ENCODE measurements at regions not wholly inside any gene's neighbourhood (a gene's known extent, or its start where the extent isn't known, plus 50 kb on each side); places are given as distances from the start of the nearest gene placed in this dataset.

DNA sequence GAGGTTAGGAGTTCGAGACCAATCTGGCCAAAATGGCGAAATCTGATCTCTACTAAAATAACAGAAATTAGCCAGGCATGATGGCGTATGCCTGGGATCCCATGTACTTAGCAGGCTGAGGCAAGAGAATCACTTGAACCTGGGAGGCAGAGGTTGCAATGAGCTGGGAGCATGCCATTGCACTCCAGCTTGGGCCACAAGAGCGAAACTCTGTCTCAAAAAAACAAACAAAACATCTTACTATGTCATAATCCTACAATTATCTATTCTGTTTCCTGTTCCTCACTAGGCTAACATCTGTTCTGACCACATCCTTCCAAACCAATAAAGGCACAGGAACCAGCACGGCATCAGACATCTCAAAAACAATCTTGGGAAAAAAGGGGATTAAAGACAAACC, 361.8 kb upstream of the UBE2E3 start:
- TF ChIP-seq GATA3 (IDR thresholded peaks at IDR 0.05; ENCODE audit: low read depth, low read length) (no peak), GATA2 (IDR thresholded peaks at IDR 0.05; ENCODE audit: low read depth, low read length) (no peak)

DNA sequence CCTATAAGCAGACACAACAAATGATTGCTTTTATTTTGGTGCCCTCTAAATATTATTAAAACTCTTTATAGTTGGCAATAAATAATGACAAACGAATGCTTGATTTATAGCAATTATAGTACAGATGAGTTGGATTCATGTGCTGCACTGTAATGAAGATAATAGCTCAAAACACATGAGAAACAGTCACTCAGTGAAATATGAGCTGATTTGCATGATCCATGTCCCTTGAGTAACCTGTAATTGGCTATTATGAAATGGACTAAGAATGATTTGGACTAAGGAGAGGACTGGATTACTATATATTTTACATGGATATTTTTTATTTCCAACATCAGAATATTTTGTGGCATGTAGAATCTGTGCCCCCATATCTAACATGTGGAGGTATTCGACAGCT, 365.6 kb upstream of the UBE2E3 start:
- no peak for TF ChIP-seq GATA2 (IDR thresholded peaks at IDR 0.05; ENCODE audit: low read depth, low read length)
- TF ChIP-seq GATA3 (IDR thresholded peaks at IDR 0.05; ENCODE audit: low read depth, low read length), result no peak

DNA sequence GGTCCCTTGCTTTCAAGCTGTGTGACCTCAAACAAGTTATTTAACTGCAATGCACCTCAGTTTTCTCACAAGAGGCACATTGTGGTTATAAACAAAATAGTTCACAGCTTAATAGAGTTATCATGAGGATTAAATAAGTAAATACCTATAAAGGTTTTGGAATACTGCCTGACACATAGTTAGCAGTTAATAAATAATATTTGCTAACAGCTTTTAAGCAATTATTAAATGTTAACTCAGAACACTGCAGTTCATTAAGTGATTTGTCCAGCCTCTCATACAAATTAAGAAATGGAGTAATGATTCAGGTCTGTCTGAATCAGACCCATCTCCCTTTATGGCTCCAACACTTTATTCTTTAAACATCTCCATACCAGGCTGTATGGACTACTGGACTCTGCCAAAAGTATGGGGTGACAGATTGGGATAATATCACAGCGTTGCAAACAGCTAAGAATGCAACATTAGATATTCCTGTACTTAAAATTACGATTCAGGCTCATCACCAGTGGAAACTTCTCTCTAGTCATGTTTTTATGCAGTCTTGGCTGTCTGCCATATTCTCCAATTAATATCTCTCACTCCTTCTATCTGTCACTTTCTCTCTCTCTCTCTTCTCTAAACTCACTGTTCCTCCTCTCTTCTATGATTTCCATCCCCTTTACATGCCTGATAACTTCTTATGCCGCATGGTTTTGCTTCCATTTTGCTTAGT, 370.6 kb upstream of the UBE2E3 start:
- TF ChIP-seq GATA2 (IDR thresholded peaks at IDR 0.05; ENCODE audit: low read depth, low read length), result no peak
- TF ChIP-seq GATA3 (IDR thresholded peaks at IDR 0.05; ENCODE audit: low read depth, low read length), result no peak

DNA sequence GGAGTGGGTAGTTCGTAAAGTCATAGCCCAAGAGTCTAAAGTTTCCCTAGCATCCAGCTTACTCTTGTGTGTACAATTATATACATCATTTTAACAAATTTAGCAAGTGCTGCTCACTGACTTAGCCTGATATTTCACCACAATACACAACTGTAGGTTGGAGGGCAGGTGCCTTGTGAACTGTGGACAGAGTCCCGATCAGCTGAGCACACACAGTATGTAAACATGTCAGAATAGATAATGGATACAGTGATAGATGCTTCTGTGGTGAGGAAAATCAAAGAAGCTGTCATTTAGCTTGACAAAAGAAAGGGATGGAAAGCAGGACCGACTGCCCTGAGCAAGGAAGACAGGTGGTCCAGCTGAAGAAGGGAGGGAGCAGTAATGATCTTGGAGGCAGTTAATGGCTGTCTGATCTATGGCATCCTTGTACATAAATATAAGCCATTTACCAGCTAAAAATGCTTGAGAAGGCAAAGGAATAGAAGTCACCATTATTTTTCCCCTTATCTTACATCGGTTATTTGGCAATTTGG, 372.8 kb upstream of the UBE2E3 start:
- no peak for TF ChIP-seq GATA3 (IDR thresholded peaks at IDR 0.05; ENCODE audit: low read depth, low read length)
- TF ChIP-seq GATA2 (IDR thresholded peaks at IDR 0.05; ENCODE audit: low read depth, low read length), result no peak

- TF ChIP-seq GATA3 (IDR thresholded peaks at IDR 0.05; ENCODE audit: low read depth, low read length) (no peak), GATA2 (IDR thresholded peaks at IDR 0.05; ENCODE audit: low read depth, low read length) (peak; percentile 38; the same call in 1 of the 2 replicates)
Observed at GRCh38 chr2:180604077-180604476, 376.3 kb upstream of the UBE2E3 start.

GRCh38 chr2:180601016-180601415, 379.4 kb upstream of the UBE2E3 start:
- TF ChIP-seq GATA3 (IDR thresholded peaks at IDR 0.05; ENCODE audit: low read depth, low read length), result no peak

DNA sequence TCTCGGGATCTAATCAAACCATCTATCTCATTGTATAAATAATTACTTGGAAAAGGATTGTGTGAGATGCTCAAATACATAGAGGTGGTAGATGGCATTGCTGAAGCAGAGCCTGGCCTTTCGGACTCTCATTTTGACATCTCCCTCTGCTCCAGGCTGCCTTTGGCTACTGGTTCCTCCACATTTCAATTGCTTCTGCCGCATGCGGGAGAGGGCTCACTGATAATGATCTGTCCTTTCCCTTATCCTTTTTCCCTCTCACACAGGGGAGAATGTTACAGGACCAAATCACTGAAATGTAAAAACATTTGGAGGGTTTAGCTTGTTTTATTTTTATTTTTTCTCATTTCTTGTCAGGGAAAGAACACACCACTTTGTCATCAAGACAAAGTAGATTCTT, 380.6 kb upstream of the UBE2E3 start:
- TF ChIP-seq GATA3 (IDR thresholded peaks at IDR 0.05; ENCODE audit: low read depth, low read length) (peak; percentile 62; the same call in 1 of the 2 replicates), GATA2 (IDR thresholded peaks at IDR 0.05; ENCODE audit: low read depth, low read length) (peak; percentile 88)

- TF ChIP-seq GATA2 (IDR thresholded peaks at IDR 0.05; ENCODE audit: low read depth, low read length), result no peak
- no peak for TF ChIP-seq GATA3 (IDR thresholded peaks at IDR 0.05; ENCODE audit: low read depth, low read length)
Observed at GRCh38 chr2:180597179-180597578, 383.2 kb upstream of the UBE2E3 start.

DNA sequence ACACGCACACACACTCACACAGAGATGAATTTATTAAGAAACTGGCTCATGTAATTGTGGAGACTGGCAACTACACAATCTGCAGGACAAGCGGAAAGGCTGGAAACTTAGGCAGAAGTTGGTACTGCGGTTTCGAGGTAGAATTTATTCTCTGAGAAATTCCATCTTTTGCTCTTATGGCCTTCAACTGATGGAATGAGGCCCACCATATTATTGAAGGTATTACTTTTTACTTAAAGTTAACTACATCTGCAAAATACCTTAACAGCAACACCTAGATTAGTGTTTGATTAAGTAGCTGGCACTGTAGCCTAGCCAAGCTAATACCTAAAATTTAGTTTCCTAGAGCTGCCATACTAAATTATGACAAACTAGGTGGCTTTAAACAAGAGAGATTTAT, 384.0 kb upstream of the UBE2E3 start:
- TF ChIP-seq GATA2 (IDR thresholded peaks at IDR 0.05; ENCODE audit: low read depth, low read length), result no peak
- TF ChIP-seq GATA3 (IDR thresholded peaks at IDR 0.05; ENCODE audit: low read depth, low read length), result no peak

- TF ChIP-seq GATA3 (IDR thresholded peaks at IDR 0.05; ENCODE audit: low read depth, low read length), result no peak
- TF ChIP-seq GATA2 (IDR thresholded peaks at IDR 0.05; ENCODE audit: low read depth, low read length), result no peak
Observed at GRCh38 chr2:180591947-180592346, 388.5 kb upstream of the UBE2E3 start.

- no peak for TF ChIP-seq GATA3 (IDR thresholded peaks at IDR 0.05; ENCODE audit: low read depth, low read length)
Observed at GRCh38 chr2:180583441-180584140, 396.8 kb upstream of the UBE2E3 start.

GRCh38 chr2:180579388-180579787, 401.0 kb upstream of the UBE2E3 start:
- TF ChIP-seq GATA3 (IDR thresholded peaks at IDR 0.05; ENCODE audit: low read depth, low read length), result no peak
- no peak for TF ChIP-seq GATA2 (IDR thresholded peaks at IDR 0.05; ENCODE audit: low read depth, low read length)

- TF ChIP-seq GATA3 (IDR thresholded peaks at IDR 0.05; ENCODE audit: low read depth, low read length) (no peak), GATA2 (IDR thresholded peaks at IDR 0.05; ENCODE audit: low read depth, low read length) (no peak)
Observed at GRCh38 chr2:180578441-180578840, 402.0 kb upstream of the UBE2E3 start.

DNA sequence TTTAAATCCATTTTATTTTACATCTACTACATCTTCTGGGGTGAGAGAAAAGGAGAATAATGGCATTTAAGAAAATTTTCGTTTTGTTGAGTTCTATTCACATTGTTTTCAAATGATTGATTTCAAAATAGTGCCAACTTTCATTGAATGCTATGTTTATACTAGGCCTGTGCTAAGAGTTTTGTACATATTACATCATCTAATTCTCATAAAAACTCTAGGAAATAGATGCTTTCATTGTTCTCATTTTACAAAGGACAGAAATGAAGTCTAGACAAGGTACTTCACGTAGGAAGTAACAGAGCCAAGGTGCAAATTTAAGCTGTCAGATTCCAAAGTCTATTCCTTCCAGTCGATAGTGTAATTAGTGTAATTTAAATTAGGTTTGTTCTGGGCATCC, 402.8 kb upstream of the UBE2E3 start:
- TF ChIP-seq GATA2 (IDR thresholded peaks at IDR 0.05; ENCODE audit: low read depth, low read length), result no peak
- no peak for TF ChIP-seq GATA3 (IDR thresholded peaks at IDR 0.05; ENCODE audit: low read depth, low read length)

DNA sequence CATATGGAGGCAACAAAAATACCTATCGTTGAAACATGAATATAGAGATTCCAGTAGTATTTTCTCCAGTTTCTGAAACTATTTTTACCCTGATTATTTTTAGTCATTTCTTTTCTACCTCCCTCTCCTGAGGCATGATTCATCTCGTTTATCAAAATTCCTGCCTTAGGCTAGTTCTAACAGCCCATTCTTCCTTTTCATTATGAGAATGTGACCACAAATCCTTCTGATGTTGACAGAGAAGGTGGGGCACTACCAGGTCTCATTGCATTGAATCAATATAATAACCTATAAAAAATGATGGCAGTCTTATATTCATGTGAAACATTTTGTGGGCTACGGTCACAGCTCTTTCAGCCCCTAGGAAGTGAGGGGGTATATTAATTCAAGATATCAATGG, 406.5 kb upstream of the UBE2E3 start:
- TF ChIP-seq GATA3 (IDR thresholded peaks at IDR 0.05; ENCODE audit: low read depth, low read length), result no peak
- TF ChIP-seq GATA2 (IDR thresholded peaks at IDR 0.05; ENCODE audit: low read depth, low read length), result no peak
